GM12891 (cell line): ENCODE measurements at regions not wholly inside any gene's neighbourhood (a gene's known extent, or its start where the extent isn't known, plus 50 kb on each side); places are given as distances from the start of the nearest gene placed in this dataset.

Experiments
- PAX5 ChIP-seq: IDR thresholded peaks from 2 replicates; pipeline ENCODE4 v1.6.1; 2011; ENCODE audit warnings: low read length, moderate library complexity, mild to moderate bottlenecking; ENCODE audit not compliant: insufficient read depth, severe bottlenecking
- TAF1 ChIP-seq: IDR thresholded peaks from 2 replicates; pipeline ENCODE4 v1.6.1; 2011; ENCODE audit warnings: low read depth, low read length, control low read depth

DNA sequence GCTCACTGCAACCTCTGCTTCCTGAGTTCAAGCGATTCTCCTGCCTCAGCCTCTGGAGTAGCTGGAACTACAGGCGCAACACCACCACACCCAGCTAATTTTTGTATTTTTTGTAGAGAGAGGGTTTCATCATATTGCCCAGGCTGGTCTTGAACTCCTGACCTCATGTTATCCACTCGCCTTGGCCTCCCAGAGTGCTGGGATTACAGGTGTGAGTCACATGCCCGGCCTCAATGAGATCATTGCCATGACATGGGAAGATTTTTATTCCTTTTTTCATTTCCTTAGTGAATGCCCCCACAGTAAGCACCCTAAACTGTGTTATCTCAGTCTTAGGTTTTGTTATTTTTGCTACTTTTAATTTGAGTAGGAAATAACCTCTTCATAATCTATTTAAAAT, 977.9 kb downstream of the BRINP3 start:
- no peak for TF ChIP-seq TAF1
- TF ChIP-seq PAX5: no peak
